Right atrium auricular region (tissue), 2 donors: ENCODE measurements at regions not wholly inside any gene's neighbourhood (a gene's known extent, or its start where the extent isn't known, plus 50 kb on each side); places are given as distances from the start of the nearest gene placed in this dataset.

ENCODE experiments used
- DNase-seq: peaks from one replicate; pipeline ENCODE4 v3.0.0-alpha.2; 2019; ENCODE audit warnings: low spot score
- H3K27ac ChIP-seq, 2 donors: fragments of 200-600 bp; sonication (generic); 1 replicate in 1 of 2; 2 replicates in 1 of 2; pipeline ENCODE4 v1.5.1; 2016 to 2019
- H3K27me3 ChIP-seq, 2 donors: fragments of 200-600 bp; sonication (generic); one replicate each; pipeline versions ENCODE4 v1.5.1 to v1.6.0; 2017 to 2019
- H3K36me3 ChIP-seq: fragments of 200-600 bp; sonication (generic); one replicate; pipeline ENCODE4 v1.5.1; 2016
- H3K4me1 ChIP-seq, 2 donors: fragments of 200-600 bp; sonication (generic); one replicate each; pipeline versions ENCODE4 v1.5.1 to v1.6.0; 2017 to 2019
- H3K4me3 ChIP-seq, 2 donors: fragments of 200-600 bp; sonication (generic); 1 replicate in 1 of 2; 2 replicates in 1 of 2; pipeline ENCODE4 v1.5.1; 2017 to 2019; ENCODE audit warnings: mild to moderate bottlenecking in 1 of 2, moderate library complexity in 1 of 2
- H3K9me3 ChIP-seq, 2 donors: fragments of 200-600 bp; sonication (generic); one replicate each; pipeline ENCODE4 v1.5.1; 2019
- CTCF ChIP-seq, 2 donors: fragments of 200-600 bp; sonication (generic); IDR thresholded peaks; one replicate each; pipeline ENCODE4 v1.5.1; 2019; ENCODE audit warnings: antibody characterized with exemption in 2 of 2
- microRNA-seq, 2 donors: library from miRNA; unstranded; fragments of <30 nt; microRNA quantifications; one replicate each; pipeline ENCODE4, GENCODE V29; 2016 to 2017; ENCODE audit warnings: borderline number of aligned reads in 2 of 2, borderline replicate concordance in 1 of 2

GRCh38 chr1:201774224-201774982 lies 54.6 kb upstream of the IPO9 start:
- Histone ChIP-seq H3K27ac (peak overlapping the region in 1 of 2 donors; percentile 33), H3K27me3 (no peaks in the 10 kb centered on the region), H3K4me3 (no peak overlapping the region), H3K36me3 (no peaks in the 10 kb centered on the region), H3K4me1 (peaks cover 0 to 30% of the 10 kb centered on the region in 2 donors), H3K9me3 (peaks cover 5 to 25% of the 10 kb centered on the region in 2 donors)
- no peak for DNase-seq
- TF ChIP-seq CTCF (IDR thresholded peaks at IDR 0.05): no peak

DNA sequence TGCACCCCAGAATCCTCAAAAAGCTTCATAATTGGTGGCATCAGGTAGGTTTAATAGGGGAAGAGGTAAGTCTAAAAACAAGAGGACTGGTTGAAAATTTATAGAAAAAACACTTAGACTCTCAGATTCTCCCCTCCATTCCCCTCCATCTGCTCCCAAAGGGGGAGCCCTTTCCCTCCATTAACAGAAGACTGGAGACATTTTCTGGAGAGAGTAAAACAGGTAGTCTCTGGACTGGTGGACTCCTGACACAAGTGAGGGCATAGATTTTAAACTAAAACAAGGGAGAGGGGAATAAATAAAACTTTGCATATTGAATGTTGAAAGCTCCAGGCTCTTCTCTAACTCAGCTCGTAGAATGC lies 54.0 kb upstream of the IPO9 start:
- H3K9me3 ChIP-seq: peaks cover 5 to 25% of the 10 kb centered on the region in 2 donors
- H3K36me3 ChIP-seq: no peaks in the 10 kb centered on the region
- no peak for TF ChIP-seq CTCF (IDR thresholded peaks at IDR 0.05)
- peak overlapping the region in 1 of 2 donors; percentile 33 for H3K27ac ChIP-seq
- H3K27me3 ChIP-seq: no peaks in the 10 kb centered on the region
- DNase-seq: no peak
- H3K4me1 ChIP-seq: peaks cover 0 to 25% of the 10 kb centered on the region in 2 donors
- no peak overlapping the region for H3K4me3 ChIP-seq

- peaks cover 5 to 22% of the 10 kb centered on the region in 2 donors for H3K9me3 ChIP-seq
- no peak for DNase-seq
- H3K27me3 ChIP-seq: no peaks in the 10 kb centered on the region
- peaks cover 0 to 21% of the 10 kb centered on the region in 2 donors for H3K4me1 ChIP-seq
- H3K4me3 ChIP-seq: no peak overlapping the region
- H3K36me3 ChIP-seq: no peaks in the 10 kb centered on the region
- no peak for TF ChIP-seq CTCF (IDR thresholded peaks at IDR 0.05)
- peak overlapping the region in 1 of 2 donors; percentile 33 for H3K27ac ChIP-seq
These were observed 53.6 kb upstream of the IPO9 start for GRCh38 chr1:201775380-201775779.

GRCh38 chr1:201778279-201779065 lies 50.5 kb upstream of the IPO9 start:
- peaks cover 27% of the 10 kb centered on the region for H3K36me3 ChIP-seq
- peak; percentile 76 for DNase-seq
- peaks cover 0 to 18% of the 10 kb centered on the region in 2 donors for H3K4me1 ChIP-seq
- H3K27me3 ChIP-seq: no peaks in the 10 kb centered on the region
- peak overlapping the region; percentile 18 to 67 for H3K27ac ChIP-seq
- H3K4me3 ChIP-seq: no peak overlapping the region
- TF ChIP-seq CTCF (IDR thresholded peaks at IDR 0.05): no peak
- no peaks in the 10 kb centered on the region for H3K9me3 ChIP-seq

Small RNA genes lying in the stretch of these regions (microRNA-seq; reads per million reads assigned to microRNA genes)
- gene MIR5191: 0 reads per million in 2 donors
